KMS-11 (cell line): ENCODE measurements at regions not wholly inside any gene's neighbourhood (a gene's known extent, or its start where the extent isn't known, plus 50 kb on each side); places are given as distances from the start of the nearest gene placed in this dataset.

Experiments
- H2AFZ ChIP-seq: fragments of 200-600 bp; sonication (generic); 2 replicates; pipeline ENCODE4 v1.6.1; 2016; ENCODE audit warnings: antibody characterized with exemption, mixed run types, low read depth
- H3K27ac ChIP-seq: fragments of 200-600 bp; sonication (generic); 2 replicates; pipeline ENCODE4 v1.6.1; 2016; ENCODE audit warnings: mild to moderate bottlenecking, mixed run types
- H3K27me3 ChIP-seq: fragments of 200-600 bp; sonication (generic); 2 replicates; pipeline ENCODE4 v1.6.1; 2017; ENCODE audit warnings: mild to moderate bottlenecking, low read depth, mixed run types, moderate library complexity; ENCODE audit not compliant: insufficient read depth
- H3K36me3 ChIP-seq: fragments of 200-600 bp; sonication (generic); 2 replicates; pipeline ENCODE4 v1.6.1; 2017; ENCODE audit warnings: mild to moderate bottlenecking, mixed run types; ENCODE audit not compliant: insufficient read depth
- H3K4me1 ChIP-seq: fragments of 200-600 bp; sonication (generic); 2 replicates; pipeline ENCODE4 v1.6.1; 2016; ENCODE audit warnings: mild to moderate bottlenecking, low read depth, mixed run types; ENCODE audit not compliant: poor library complexity, severe bottlenecking
- H3K4me2 ChIP-seq: fragments of 200-600 bp; sonication (generic); 2 replicates; pipeline ENCODE4 v1.7.0; 2016; ENCODE audit warnings: mild to moderate bottlenecking, mixed run types
- H3K4me3 ChIP-seq: fragments of 200-600 bp; sonication (generic); IDR thresholded peaks from 2 replicates; pipeline ENCODE4 v1.6.1; 2017; ENCODE audit warnings: low read depth, low read length, mixed read lengths; ENCODE audit not compliant: insufficient read depth
- H3K79me2 ChIP-seq: fragments of 200-600 bp; sonication (generic); 2 replicates; pipeline ENCODE4 v1.6.1; 2016; ENCODE audit warnings: low read depth, mixed run types; ENCODE audit not compliant: insufficient read depth
- H3K9ac ChIP-seq: fragments of 200-600 bp; sonication (generic); 2 replicates; pipeline ENCODE4 v1.6.1; 2016; ENCODE audit warnings: mild to moderate bottlenecking, mixed run types
- H4K20me1 ChIP-seq: fragments of 200-600 bp; sonication (generic); 2 replicates; pipeline ENCODE4 v1.6.1; 2016; ENCODE audit warnings: mild to moderate bottlenecking, mixed run types; ENCODE audit not compliant: insufficient read depth
- TF ChIP-seq, protein P1 (sequence below): fragments of 200-600 bp; sonication (generic); conservative IDR thresholded peaks from 2 replicates; pipeline ENCODE4 v1.6.1; 2017; ENCODE audit warnings: low read depth, mild to moderate bottlenecking, antibody characterized with exemption, low read length, moderate library complexity, mixed read lengths

DNA sequence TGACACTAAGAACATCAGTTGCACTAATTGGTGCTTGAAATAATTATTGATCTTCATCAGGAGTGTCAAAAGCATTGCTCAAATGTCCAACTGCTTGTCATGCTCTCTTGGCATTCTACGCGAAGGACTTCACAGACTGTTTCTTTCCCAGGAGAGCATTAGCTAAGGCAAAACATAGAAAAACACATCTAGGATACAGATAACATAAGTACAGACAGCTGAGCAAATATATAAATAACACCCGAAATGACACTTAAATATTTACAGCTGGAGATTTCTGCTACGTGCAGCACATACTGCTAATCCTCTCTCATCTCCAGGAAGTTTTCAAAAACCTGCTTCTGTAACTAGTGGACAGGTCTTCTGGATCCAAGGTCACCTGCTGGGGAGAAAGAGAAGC lies 120.0 kb upstream of the PRMT8 start:
- H3K27me3 ChIP-seq = no peaks in the 10 kb centered on the region
- H3K79me2 ChIP-seq = no peaks in the 10 kb centered on the region
- no peaks in the 10 kb centered on the region for H3K36me3 ChIP-seq
- no peak overlapping the region for H3K4me2 ChIP-seq
- H2AFZ ChIP-seq = no peak overlapping the region
- TF ChIP-seq, protein P1, sequence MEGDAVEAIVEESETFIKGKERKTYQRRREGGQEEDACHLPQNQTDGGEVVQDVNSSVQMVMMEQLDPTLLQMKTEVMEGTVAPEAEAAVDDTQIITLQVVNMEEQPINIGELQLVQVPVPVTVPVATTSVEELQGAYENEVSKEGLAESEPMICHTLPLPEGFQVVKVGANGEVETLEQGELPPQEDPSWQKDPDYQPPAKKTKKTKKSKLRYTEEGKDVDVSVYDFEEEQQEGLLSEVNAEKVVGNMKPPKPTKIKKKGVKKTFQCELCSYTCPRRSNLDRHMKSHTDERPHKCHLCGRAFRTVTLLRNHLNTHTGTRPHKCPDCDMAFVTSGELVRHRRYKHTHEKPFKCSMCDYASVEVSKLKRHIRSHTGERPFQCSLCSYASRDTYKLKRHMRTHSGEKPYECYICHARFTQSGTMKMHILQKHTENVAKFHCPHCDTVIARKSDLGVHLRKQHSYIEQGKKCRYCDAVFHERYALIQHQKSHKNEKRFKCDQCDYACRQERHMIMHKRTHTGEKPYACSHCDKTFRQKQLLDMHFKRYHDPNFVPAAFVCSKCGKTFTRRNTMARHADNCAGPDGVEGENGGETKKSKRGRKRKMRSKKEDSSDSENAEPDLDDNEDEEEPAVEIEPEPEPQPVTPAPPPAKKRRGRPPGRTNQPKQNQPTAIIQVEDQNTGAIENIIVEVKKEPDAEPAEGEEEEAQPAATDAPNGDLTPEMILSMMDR = no peak
- no peaks in the 10 kb centered on the region for H4K20me1 ChIP-seq
- H3K4me3 ChIP-seq = no peak overlapping the region
- H3K9ac ChIP-seq = no peak overlapping the region
- H3K4me1 ChIP-seq = no peaks in the 10 kb centered on the region
- H3K27ac ChIP-seq = no peak overlapping the region

DNA sequence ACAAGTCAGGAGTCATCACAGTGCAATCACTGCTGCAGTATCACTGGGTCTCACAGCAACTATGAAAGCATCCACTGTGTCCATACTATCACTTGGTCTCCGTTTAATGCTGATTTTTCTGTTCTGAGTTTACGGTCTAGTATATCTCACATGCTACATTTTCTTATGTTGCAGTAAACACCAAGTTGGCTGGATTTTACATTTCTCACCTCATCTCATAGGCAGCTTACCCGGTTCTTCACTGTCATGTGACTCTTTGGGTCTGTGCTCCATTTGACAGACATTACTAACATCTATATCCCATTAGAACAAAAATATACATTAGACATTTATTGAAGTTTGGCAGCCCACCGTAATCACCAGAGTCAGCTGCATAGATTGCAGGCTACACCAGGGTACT lies 115.7 kb upstream of the PRMT8 start:
- Histone ChIP-seq H3K4me1 (no peaks in the 10 kb centered on the region), H3K27me3 (no peaks in the 10 kb centered on the region), H3K27ac (no peak overlapping the region), H3K9ac (no peak overlapping the region), H3K79me2 (no peaks in the 10 kb centered on the region), H4K20me1 (no peaks in the 10 kb centered on the region), H3K4me3 (no peak overlapping the region), H3K36me3 (no peaks in the 10 kb centered on the region), H3K4me2 (no peak overlapping the region), H2AFZ (no peak overlapping the region)
- TF ChIP-seq, protein P1 = no peak

DNA sequence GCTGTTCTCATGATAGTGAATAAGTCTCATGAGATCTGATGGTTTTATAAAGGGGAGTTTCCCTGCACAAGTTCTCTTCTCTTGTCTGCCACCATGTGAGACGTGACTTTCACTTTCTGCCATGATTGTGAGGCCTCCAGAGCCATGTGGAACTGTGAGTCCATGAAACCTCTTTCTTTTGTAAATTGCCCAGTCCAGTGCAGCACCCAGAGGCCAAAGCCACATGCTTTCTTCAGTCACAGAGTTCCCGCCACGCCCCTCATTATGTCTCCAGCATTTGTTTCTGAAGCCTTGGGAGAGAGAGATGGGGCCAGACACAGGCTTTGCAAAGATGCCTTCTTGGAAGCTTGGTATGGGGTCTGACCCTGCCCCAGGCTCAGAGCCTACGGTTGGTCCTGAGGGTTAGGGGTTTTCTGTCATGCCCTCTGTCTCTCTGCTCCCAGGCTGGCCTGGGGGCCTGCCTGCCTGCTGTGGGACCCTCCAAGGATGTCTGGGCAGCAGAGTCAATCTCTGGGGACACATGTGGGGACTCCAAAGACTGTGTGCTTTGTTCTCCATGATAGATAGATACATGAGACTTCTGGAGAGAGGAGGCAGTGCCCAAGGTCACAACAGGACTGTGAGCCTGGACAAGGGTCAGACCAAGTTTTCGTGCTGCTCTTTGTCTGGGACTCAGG lies 114.1 kb upstream of the PRMT8 start:
- Histone ChIP-seq H3K4me1 (no peaks in the 10 kb centered on the region), H4K20me1 (no peaks in the 10 kb centered on the region), H3K79me2 (no peaks in the 10 kb centered on the region), H3K27me3 (no peaks in the 10 kb centered on the region), H3K4me2 (no peak overlapping the region), H2AFZ (no peak overlapping the region), H3K36me3 (no peaks in the 10 kb centered on the region), H3K9ac (no peak overlapping the region), H3K27ac (no peak overlapping the region), H3K4me3 (no peak overlapping the region)
- TF ChIP-seq, protein P1 = no peak

DNA sequence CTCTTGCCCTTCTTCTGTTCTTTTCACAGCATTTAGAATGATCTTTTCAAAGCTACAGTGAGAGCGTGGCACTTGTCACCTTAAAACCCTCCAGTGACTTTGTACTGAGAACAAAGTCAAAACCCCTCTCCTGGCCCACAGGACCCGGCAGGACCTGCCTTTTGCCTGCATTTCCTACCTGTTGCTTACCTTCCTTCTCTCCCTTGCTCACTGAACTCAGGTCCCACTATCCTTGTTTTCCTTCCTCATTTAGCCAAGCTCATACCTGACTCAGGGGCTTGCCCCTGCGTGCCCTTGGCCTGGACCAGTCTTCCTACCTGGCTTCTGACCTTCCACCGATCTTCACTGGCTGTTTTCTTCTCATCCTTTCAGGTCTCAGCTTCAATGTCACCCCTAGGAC lies 112.3 kb upstream of the PRMT8 start:
- TF ChIP-seq, protein P1 = no peak
- H2AFZ ChIP-seq = no peak overlapping the region
- H3K4me2 ChIP-seq = no peak overlapping the region
- H3K4me3 ChIP-seq = no peak overlapping the region
- H3K27me3 ChIP-seq = no peaks in the 10 kb centered on the region
- H3K79me2 ChIP-seq = no peaks in the 10 kb centered on the region
- no peak overlapping the region for H3K9ac ChIP-seq
- H3K27ac ChIP-seq = no peak overlapping the region
- H3K4me1 ChIP-seq = no peaks in the 10 kb centered on the region
- H4K20me1 ChIP-seq = no peaks in the 10 kb centered on the region
- H3K36me3 ChIP-seq = no peaks in the 10 kb centered on the region
